ENCODE measurements at regions not wholly inside any gene's neighbourhood (a gene's known extent, or its start where the extent isn't known, plus 50 kb on each side); places are given as distances from the start of the nearest gene placed in this dataset.

DNA sequence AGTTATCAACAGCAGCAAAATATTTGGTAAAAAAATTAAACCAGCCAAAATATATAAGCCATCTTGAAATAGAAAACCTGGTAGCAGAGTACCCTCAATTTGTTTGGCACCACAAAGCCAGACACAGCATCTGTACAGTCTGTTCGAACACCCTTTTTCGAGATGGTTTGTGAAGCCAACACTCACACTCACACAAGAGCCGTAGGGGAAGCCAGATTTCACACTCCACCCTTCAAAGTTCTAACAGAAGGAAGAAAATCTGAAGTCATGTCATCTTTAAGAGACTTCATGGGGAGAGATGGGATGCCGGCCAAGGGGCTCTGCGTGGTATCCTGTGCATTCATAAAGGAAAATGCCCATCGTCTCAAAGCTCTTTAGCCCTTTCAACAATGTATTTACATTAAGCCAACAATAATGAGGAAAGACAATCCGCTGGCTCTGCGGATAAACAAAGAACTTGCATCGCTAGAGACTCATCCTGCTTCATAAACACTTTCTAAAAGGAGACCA lies 451.5 kb upstream of the CHST9 start:
- Histone ChIP-seq H3K36me3 (ENCODE audit: control insufficient read depth in 2 of 2, insufficient read depth in 2 of 2, low read length in 1 of 2) (no peaks in the 10 kb centered on the region), H3K4me2 (ENCODE audit: control insufficient read depth, insufficient read depth) (no peak overlapping the region), H3K4me3 (no peak overlapping the region), H2AFZ (ENCODE audit: control insufficient read depth, low read depth, low read length) (no peak overlapping the region), H3K27ac (ENCODE audit: control insufficient read depth, insufficient read depth) (no peak overlapping the region), H3K27me3 (replicated peaks in 1 of 2; ENCODE audit: control insufficient read depth in 2 of 2, insufficient read depth in 2 of 2, low read length in 1 of 2) (no peaks in the 10 kb centered on the region), H4K20me1 (ENCODE audit: control insufficient read depth, insufficient read depth) (no peaks in the 10 kb centered on the region), H3K4me1 (ENCODE audit: control insufficient read depth, insufficient read depth, low read length) (no peaks in the 10 kb centered on the region), H3K9me3 (replicated peaks; ENCODE audit: control insufficient read depth, insufficient read depth, low read length) (no peaks in the 10 kb centered on the region), H3K9ac (ENCODE audit: control insufficient read depth, insufficient read depth, low read length) (no peak overlapping the region), H3K79me2 (ENCODE audit: control insufficient read depth, insufficient read depth, low read length) (no peaks in the 10 kb centered on the region)
- BruUV-seq (replicated peaks): no TSS peak
- CTCF ChIA-PET: no interaction called here
- TF ChIP-seq CEBPB (IDR thresholded peaks at IDR 0.05; ENCODE audit: borderline replicate concordance in 1 of 2, low read depth in 2 of 2, low read length in 2 of 2) (no peak), IKZF1 (conservative IDR thresholded peaks at IDR 0.05) (no peak), MLLT1 (IDR thresholded peaks at IDR 0.05) (no peak), POLR2AphosphoS2 (IDR thresholded peaks at IDR 0.05; ENCODE audit: low read depth, low read length) (no peak), RAD21 (IDR thresholded peaks at IDR 0.05; ENCODE audit: insufficient read depth, low read depth, low read length) (no peak), CBX3 (IDR thresholded peaks at IDR 0.05; ENCODE audit: borderline replicate concordance, low read depth) (no peak), YY1 (IDR thresholded peaks at IDR 0.05; ENCODE audit: low read depth, low read length) (no peak), E2F4 (IDR thresholded peaks at IDR 0.05; ENCODE audit: low read depth, low read length) (no peak), ZNF592 (IDR thresholded peaks at IDR 0.05) (no peak), MAX (IDR thresholded peaks at IDR 0.05; ENCODE audit: low read depth, low read length) (no peak), NR2C1 (IDR thresholded peaks at IDR 0.05) (no peak), MXI1 (IDR thresholded peaks at IDR 0.05; ENCODE audit: low read depth, low read length) (no peak), RFX5 (IDR thresholded peaks at IDR 0.05; ENCODE audit: low read depth, low read length) (no peak)
- TF ChIP-seq, protein P1, sequence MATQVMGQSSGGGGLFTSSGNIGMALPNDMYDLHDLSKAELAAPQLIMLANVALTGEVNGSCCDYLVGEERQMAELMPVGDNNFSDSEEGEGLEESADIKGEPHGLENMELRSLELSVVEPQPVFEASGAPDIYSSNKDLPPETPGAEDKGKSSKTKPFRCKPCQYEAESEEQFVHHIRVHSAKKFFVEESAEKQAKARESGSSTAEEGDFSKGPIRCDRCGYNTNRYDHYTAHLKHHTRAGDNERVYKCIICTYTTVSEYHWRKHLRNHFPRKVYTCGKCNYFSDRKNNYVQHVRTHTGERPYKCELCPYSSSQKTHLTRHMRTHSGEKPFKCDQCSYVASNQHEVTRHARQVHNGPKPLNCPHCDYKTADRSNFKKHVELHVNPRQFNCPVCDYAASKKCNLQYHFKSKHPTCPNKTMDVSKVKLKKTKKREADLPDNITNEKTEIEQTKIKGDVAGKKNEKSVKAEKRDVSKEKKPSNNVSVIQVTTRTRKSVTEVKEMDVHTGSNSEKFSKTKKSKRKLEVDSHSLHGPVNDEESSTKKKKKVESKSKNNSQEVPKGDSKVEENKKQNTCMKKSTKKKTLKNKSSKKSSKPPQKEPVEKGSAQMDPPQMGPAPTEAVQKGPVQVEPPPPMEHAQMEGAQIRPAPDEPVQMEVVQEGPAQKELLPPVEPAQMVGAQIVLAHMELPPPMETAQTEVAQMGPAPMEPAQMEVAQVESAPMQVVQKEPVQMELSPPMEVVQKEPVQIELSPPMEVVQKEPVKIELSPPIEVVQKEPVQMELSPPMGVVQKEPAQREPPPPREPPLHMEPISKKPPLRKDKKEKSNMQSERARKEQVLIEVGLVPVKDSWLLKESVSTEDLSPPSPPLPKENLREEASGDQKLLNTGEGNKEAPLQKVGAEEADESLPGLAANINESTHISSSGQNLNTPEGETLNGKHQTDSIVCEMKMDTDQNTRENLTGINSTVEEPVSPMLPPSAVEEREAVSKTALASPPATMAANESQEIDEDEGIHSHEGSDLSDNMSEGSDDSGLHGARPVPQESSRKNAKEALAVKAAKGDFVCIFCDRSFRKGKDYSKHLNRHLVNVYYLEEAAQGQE (IDR thresholded peaks at IDR 0.05; ENCODE audit: low read depth, low read length): no peak
- no peak for DNase-seq (ENCODE audit: low read depth, low spot score)
- RAD21 ChIA-PET (ENCODE audit: unreplicated experiment): interaction anchor here (0.5 kb wide), 1 partner anchor 53 kb away, joined by 3 read pairs; no protein-coding TSS in a partner anchor
- intact Hi-C loops (cut with micrococcal nuclease; ENCODE audit: unreplicated experiment) (no loop called here), in situ Hi-C loops (cut with MboI) (no loop called here)
- POLR2A ChIA-PET: no interaction called here
- no peak for ATAC-seq
- 23% methylated on average over 9 of the region's 9 CpGs for WGBS (ENCODE audit: insufficient coverage, insufficient replicate concordance, low lambda C conversion rate, missing lambda C conversion rate)
- SMC1A ChIA-PET (ENCODE audit: uncharacterized antibody, unreplicated experiment): no interaction called here
- FAIRE-seq: no peak

All from GM12878 (cell line).